ENCODE measurements at regions not wholly inside any gene's neighbourhood (a gene's known extent, or its start where the extent isn't known, plus 50 kb on each side); places are given as distances from the start of the nearest gene placed in this dataset.

DNA sequence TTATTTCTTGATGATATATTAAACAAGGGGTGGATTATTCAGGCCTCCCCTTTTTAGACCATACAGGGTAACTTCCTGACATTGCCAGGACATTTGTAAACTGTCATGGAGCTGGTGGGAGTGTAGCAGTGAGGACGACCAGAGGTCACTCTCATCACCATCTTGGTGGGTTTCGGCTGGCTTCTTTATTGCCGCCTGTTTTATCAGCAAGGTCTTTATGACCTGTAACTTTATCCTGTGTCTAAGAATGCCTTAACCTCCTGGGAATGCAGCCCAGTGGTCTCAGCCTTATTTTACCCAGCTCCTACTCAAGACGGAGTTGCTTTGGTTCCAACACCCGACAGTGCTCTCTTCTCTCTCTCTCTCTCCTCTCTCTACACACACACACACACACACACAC is 221.9 kb downstream of the C16orf95 start:
- TF ChIP-seq, protein P1, sequence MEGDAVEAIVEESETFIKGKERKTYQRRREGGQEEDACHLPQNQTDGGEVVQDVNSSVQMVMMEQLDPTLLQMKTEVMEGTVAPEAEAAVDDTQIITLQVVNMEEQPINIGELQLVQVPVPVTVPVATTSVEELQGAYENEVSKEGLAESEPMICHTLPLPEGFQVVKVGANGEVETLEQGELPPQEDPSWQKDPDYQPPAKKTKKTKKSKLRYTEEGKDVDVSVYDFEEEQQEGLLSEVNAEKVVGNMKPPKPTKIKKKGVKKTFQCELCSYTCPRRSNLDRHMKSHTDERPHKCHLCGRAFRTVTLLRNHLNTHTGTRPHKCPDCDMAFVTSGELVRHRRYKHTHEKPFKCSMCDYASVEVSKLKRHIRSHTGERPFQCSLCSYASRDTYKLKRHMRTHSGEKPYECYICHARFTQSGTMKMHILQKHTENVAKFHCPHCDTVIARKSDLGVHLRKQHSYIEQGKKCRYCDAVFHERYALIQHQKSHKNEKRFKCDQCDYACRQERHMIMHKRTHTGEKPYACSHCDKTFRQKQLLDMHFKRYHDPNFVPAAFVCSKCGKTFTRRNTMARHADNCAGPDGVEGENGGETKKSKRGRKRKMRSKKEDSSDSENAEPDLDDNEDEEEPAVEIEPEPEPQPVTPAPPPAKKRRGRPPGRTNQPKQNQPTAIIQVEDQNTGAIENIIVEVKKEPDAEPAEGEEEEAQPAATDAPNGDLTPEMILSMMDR (IDR thresholded peaks at IDR 0.05; ENCODE audit: borderline replicate concordance, extremely low read depth, insufficient read depth): no peak
- Histone ChIP-seq H3K4me3 (ENCODE audit: low read length in 3 of 3) (no peak overlapping the region), H3K9me3 (ENCODE audit: control insufficient read depth in 2 of 3, insufficient read depth in 1 of 3, low read length in 3 of 3) (no peaks in the 10 kb centered on the region), H3K9ac (ENCODE audit: low read length in 3 of 3) (no peak overlapping the region), H3K27ac (ENCODE audit: low read depth in 2 of 2, low read length in 2 of 2) (no peak overlapping the region), H3K36me3 (ENCODE audit: control insufficient read depth in 2 of 3, insufficient read depth in 3 of 3, low read length in 3 of 3) (no peaks in the 10 kb centered on the region), H3K27me3 (ENCODE audit: control insufficient read depth, insufficient read depth, low read length) (no peaks in the 10 kb centered on the region), H3K4me1 (ENCODE audit: control insufficient read depth in 2 of 3, insufficient read depth in 2 of 3, low read depth in 1 of 3, low read length in 3 of 3) (peaks cover 0 to 3% (median 0%) of the 10 kb centered on the region in 3 donors)
- peak in 3 of 5 donors; percentile 64 to 71 (median 65) for DNase-seq
- no peak for FAIRE-seq
- intact Hi-C loops (cut with DNase I): no loop called here

DNA sequence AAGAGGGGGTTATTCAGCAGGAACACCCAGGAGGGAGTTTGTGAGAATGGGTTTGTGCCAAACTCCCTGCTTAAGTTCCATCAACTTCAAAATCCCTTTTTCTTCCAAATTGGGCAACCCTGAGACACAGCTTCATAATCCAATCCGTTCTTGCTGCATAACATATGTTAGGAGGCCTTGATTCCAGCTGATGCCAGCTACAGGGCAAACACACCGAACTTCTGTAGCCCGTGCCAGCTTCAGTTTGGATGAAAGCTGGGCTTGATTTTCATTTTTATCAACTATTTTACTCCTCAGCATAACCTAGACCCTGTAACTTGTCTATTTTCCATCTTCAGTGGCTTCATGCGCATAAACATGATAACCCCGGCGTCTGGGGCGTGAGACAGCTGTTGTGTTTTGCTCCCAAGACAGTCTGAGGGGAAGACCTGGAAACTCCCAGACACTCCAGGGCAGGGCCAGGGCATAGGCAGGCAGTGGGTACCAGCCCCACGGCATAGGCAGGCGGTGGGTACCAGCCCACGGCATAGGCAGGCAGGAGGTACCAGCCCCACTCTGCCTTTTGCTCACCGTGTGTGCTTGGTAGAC is 220.4 kb downstream of the C16orf95 start:
- no peak overlapping the region for H3K9ac ChIP-seq (ENCODE audit: low read length in 3 of 3)
- H3K36me3 ChIP-seq (ENCODE audit: control insufficient read depth in 2 of 3, insufficient read depth in 3 of 3, low read length in 3 of 3): no peaks in the 10 kb centered on the region
- no peaks in the 10 kb centered on the region for H3K9me3 ChIP-seq (ENCODE audit: control insufficient read depth in 2 of 3, insufficient read depth in 1 of 3, low read length in 3 of 3)
- DNase-seq (no peak), FAIRE-seq (no peak)
- no peaks in the 10 kb centered on the region for H3K27me3 ChIP-seq (ENCODE audit: control insufficient read depth, insufficient read depth, low read length)
- TF ChIP-seq, protein P1 (IDR thresholded peaks at IDR 0.05; ENCODE audit: borderline replicate concordance, extremely low read depth, insufficient read depth): no peak
- no peak overlapping the region for H3K4me3 ChIP-seq (ENCODE audit: low read length in 3 of 3)
- H3K27ac ChIP-seq (ENCODE audit: low read depth in 2 of 2, low read length in 2 of 2): no peak overlapping the region
- intact Hi-C loops (cut with DNase I): no loop called here
- peaks cover 0 to 3% (median 0%) of the 10 kb centered on the region in 3 donors for H3K4me1 ChIP-seq (ENCODE audit: control insufficient read depth in 2 of 3, insufficient read depth in 2 of 3, low read depth in 1 of 3, low read length in 3 of 3)

DNA sequence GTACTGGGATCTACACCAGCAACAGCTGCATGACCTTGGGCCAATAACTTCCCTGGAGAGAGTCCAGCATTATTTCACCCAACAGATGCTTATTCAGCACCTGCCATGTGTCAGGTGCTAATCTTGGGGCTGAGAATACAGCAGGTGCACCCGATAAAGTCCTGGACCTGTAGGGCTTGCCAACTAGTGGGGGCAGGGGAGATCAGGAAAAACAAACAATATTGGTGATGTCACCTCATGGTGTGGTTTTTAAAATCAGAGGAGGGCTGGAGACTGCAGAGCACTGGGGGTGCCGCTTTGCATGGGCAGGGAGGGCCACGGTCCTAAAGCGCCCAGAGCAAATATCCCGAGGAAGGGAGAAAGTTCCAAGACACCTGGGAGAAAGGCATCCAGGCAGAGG is 218.8 kb downstream of the C16orf95 start:
- FAIRE-seq (no peak), DNase-seq (no peak)
- no peak overlapping the region for H3K9ac ChIP-seq (ENCODE audit: low read length in 3 of 3)
- intact Hi-C loops (cut with DNase I): no loop called here
- peaks cover 0 to 3% (median 0%) of the 10 kb centered on the region in 3 donors for H3K4me1 ChIP-seq (ENCODE audit: control insufficient read depth in 2 of 3, insufficient read depth in 2 of 3, low read depth in 1 of 3, low read length in 3 of 3)
- H3K27ac ChIP-seq (ENCODE audit: low read depth in 2 of 2, low read length in 2 of 2): no peak overlapping the region
- TF ChIP-seq, protein P1 (IDR thresholded peaks at IDR 0.05; ENCODE audit: borderline replicate concordance, extremely low read depth, insufficient read depth): no peak
- H3K36me3 ChIP-seq (ENCODE audit: control insufficient read depth in 2 of 3, insufficient read depth in 3 of 3, low read length in 3 of 3): no peaks in the 10 kb centered on the region
- no peaks in the 10 kb centered on the region for H3K9me3 ChIP-seq (ENCODE audit: control insufficient read depth in 2 of 3, insufficient read depth in 1 of 3, low read length in 3 of 3)
- no peaks in the 10 kb centered on the region for H3K27me3 ChIP-seq (ENCODE audit: control insufficient read depth, insufficient read depth, low read length)
- no peak overlapping the region for H3K4me3 ChIP-seq (ENCODE audit: low read length in 3 of 3)

All from kidney (tissue), 13 donors.